NCI-H1105 treated with DMSO at 0.1 percent for 48 hours (cell line): ENCODE measurements at regions not wholly inside any gene's neighbourhood (a gene's known extent, or its start where the extent isn't known, plus 50 kb on each side); places are given as distances from the start of the nearest gene placed in this dataset.
"Not testable (repeated sequence)": the region's sequence is repeated elsewhere in the genome, so short reads cannot be mapped to it uniquely, and the experiment has no call there.

Experiments used
- DNase-seq: peaks from one replicate; lab custom pipeline; 2025; lab: John Stamatoyannopoulos, UW

DNA sequence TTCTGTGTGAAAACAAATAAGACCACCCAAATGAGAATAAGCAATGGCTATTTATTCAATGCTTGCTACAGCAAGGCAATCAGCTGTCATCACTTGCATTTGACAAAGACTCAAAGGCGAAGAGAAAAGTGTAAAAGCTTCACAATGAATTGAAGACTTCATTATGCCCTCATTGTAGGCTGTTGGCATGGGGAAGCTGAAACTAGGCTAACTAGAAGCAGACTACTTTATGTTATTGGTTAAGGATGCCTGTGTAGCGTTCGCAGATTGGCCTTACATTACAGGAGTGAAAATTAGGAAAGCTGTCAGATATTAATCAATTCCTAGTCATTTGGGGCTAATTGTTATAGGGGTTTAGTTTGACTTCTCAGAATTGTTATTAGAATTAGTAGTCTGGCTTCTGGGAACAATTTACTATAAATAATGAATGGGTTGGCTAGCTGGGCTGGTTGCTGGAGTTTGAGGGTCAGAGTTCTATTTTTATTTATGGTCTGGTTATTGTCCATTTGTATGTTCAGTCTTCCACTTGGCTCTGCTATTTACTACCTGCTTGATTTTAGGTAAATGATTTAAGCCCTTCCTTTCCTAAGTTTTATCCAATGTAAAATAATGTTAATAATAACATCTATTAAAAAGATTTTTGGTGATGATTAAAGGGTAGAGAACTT lies 437.2 kb upstream of the SYT4 start:
- DNase-seq = no peak

DNA sequence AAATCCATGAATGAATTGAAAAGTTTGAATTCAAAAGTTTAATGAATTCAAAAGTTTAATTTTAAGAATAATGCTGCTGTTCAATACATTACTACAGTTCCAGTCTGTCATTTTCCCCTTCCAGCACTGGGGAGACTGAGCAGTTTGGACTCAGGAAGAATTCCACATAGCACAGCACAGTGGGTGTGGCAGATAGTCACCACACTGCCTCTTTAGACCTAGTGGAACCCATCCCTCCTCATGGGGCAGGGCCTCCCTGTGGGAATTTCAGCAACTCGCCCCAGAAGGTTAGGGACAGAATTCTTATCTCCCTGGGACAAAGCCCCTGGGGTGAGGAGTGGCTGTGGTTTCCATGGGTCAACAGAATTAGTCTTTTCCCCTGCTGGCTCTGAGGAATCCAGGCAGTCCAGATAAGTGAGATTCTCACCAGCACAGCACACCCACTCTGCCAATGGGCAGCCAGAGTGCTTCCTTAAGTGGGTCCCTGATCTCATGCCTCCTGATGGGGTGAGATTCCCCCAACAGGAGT lies 442.0 kb upstream of the SYT4 start:
- DNase-seq = no peak

DNA sequence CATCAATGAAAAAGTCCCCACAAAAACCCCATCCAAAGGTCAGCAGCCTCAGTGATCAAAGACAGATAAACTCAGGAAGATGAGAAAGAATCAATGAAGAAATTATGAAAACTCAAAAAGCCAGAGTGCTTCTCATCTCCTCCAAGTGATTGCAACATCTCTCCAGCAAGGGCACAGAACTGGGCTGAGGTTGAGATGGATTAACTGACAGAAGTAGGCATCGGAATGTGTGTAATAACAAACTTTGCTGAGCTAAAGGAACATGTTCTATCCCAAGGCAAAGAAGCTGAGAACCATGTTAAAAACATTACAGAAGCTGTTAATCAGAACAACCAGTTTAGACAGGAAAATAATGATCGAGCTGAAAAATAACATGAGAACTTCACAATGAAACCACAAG lies 442.8 kb upstream of the SYT4 start:
- DNase-seq = no peak

DNA sequence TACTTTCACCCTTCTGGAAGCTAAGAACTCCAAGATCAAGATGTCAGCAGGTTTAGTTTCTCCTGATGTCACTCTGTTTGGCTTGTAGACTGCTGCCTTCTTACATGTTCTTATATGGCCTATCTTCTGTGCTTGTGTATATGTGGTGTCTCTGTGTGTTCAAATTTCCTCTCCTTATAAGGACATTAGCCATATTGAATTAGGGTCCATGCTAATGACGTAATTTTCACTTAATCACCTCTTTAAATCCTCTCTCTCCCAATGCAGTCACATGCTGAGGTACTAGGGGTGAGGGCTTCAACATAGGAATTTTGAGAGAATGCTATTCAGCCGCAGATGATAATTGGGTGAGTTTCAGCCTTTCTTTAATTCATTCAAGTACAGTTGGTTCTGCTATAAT lies 458.3 kb upstream of the SYT4 start:
- no peak for DNase-seq

DNA sequence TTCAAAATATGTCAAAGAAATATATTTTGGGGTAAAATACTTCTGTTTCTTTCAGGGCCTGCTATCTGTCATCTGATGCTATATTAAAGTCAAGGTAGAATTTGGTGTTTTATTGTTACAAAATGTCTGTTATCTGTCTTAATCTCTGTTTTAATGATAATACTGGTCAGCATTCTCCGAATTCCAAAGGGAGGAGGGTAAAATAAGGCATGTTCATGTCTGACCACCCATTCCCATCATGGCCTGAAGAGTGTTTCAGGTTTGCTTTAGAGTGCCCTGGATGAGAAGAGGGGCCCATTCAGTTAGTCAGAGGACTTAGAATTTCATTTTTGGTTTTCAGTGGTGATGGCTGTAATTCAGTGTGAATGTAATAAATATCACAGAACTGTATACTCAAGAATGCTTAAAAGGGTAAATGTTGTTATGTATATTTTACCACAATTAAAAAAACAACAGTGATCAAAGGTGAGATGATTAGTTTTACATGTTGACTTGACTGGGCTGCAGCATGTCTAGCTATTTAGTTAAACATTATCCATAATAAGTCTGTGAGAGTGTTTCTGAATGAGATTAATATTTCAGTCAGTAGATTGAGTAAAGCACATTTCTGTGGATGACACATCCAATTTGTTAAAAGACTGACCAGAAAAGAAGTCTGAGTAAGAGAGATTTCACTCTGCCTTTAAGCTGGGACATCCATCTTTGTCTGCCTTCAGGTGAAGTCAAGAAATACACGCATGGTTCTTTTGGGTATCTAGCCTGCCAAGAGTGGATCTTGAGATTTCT lies 467.9 kb upstream of the SYT4 start:
- DNase-seq = no peak

DNA sequence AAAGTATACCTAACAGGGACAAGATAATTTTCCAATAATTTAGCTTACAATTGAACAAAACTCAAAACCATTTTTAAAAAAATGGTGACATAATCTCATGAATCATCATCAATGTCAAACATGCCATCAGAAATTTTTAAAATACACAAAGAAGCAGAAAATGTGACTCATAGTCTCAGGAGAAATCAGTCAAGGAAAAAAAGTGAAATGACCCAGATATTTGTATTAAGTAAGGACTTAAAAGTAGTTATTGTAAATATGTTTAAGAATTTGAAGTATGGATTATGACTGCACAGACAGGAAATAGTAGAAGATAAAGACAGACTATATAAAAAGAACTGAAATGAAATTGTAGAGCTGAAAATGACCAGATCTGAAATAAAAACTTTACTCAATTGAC lies 473.9 kb upstream of the SYT4 start:
- DNase-seq = no peak

DNA sequence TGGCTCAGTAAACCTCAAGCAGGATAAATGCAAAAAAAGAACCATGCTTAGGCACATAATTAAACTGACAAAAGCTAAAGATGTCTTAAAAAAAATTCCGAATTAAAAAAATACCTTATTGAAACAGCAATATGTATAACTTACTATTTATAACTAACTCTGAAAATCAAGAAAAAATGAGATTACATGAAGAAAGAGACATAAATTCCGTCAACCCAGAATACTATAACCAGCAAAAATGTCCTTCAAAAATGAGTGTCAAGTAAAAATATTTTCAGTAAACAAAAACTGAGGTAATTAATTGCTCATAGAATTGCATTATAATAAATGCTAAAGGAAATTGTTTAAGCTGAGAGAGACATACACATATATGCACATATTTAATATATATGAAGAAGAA lies 474.5 kb upstream of the SYT4 start:
- DNase-seq = no peak

DNA sequence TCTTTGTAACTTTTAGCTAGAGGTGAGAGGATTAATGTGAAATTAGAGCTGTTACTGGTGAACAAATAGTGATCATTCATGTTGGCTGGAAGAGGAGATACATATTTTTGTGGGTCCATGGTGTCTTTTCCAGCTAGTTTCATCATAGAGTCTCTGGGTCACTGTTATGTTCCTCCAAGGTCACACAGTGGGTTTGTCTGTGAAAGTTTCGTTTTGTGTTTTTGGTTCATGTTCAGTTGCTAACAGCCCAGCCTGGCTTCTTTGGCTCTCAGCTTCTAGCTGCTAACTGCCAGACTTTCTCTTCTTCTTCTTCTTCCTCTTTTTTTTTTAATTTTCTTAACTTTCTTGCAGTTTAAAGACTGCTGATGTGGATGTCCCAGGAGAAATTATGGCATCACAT lies 480.0 kb upstream of the SYT4 start:
- DNase-seq = no peak

DNA sequence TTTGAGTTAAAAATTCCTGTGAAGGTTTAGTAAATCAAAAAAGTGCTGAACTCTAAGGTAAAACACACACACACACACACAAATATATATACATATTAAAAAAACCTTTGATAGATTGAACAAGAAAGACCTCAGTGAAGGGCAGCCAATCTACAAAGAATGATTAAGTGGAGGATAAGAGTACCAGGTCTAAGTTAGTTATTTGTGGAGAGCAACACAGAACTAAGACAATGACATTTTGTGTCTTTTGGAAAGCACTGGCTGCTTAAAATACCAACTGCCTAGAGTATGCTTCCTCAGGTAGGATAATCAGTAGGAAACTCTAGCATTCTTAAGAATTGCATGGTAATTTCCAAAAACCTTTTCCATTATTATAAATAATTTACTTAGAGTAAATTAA lies 481.4 kb upstream of the SYT4 start:
- DNase-seq = no peak

DNA sequence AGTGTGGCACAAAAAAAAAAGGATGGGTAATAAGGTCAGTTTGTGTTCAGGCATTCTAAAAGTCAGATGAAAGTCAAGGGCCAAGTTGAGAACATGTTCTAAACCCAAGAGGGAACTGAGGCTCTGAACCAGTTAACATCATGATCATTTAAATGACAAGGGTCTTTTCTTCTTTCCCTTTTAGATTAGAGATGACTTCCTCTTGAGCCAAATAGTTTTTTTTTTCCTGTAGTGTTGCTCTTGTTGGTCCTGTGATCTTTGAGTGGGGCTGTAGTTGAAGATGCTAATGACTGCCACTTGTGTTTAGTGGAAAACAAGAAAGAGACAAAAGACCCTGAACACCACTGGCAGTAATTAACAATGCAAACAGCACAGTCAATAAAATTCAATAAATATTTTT lies 482.7 kb upstream of the SYT4 start:
- peak; percentile 60 for DNase-seq

DNA sequence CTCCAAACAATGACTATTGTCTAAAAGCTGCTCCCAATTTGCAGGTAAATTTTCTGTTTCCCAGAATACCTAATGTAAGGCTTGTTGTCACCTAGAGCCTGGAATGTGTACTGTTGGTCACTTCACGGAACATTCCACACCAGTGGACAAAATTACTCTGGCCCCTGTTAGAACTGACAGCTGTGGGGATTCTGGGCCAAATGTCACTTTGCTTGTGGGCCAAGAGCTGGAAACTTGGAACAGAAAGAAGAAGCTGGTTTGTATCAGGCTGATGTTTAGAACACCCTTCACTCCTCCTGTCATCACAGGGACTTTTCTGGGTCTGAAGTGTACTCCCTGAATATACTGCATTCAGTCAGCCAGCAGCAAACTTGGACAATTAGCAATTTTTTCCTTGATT lies 495.6 kb upstream of the SYT4 start:
- DNase-seq = no peak

DNA sequence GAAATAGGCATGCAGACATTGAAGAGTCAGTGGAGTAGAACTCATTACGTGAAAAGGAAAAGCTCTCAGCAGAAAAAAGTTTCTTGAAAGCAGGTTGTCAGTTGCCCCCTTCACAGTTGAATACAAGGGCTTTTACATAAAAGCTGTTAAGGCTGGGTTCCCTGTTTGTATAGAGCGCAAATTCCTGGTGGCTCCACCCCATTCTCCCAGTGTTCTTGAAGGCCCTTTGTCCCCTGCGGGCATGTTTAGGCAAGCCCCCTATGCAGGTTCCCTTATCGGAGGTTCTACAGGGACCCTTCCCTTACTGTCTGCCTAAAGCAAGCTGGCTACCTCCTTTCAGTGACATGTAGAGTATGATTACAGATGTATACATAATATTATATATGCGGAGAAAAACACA lies 497.2 kb upstream of the SYT4 start:
- DNase-seq = no peak

DNA sequence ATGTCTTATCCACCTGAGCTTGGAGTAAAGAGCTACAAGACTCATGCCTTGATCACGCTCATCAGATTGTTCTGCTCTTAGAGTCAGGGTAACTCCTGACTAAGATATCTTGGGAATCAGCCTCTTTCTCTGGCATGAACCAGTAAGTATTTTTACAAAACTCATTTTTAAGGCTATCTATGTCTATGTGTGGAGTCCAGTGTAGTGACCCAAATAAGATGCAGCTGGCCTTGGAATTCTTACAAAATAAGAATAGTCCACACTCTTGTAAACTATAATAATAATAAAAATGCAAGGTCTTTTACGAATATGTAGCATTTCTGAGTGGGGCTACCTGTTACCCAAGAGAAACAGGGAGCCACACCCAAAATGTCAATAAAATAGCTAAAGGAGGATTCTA lies 498.3 kb upstream of the SYT4 start:
- DNase-seq = no peak

DNA sequence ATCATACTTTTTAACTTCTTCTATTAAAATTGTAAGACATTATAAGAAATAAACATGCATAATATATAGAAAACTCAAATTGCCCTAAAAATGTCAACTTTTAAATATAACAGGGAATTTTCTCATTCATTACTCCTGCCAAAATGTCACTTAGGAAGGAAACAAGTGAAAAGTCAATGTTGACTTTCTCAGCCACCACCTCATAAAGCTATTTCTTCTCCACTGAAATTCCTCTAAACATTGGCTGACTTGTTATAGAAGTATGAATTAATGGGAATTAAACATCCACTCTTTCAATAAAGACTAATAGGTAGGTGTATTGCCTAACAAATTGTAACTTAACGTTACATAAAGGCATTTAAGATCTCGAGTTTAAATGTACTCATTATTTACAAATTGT lies 499.7 kb upstream of the SYT4 start:
- DNase-seq = no peak

DNA sequence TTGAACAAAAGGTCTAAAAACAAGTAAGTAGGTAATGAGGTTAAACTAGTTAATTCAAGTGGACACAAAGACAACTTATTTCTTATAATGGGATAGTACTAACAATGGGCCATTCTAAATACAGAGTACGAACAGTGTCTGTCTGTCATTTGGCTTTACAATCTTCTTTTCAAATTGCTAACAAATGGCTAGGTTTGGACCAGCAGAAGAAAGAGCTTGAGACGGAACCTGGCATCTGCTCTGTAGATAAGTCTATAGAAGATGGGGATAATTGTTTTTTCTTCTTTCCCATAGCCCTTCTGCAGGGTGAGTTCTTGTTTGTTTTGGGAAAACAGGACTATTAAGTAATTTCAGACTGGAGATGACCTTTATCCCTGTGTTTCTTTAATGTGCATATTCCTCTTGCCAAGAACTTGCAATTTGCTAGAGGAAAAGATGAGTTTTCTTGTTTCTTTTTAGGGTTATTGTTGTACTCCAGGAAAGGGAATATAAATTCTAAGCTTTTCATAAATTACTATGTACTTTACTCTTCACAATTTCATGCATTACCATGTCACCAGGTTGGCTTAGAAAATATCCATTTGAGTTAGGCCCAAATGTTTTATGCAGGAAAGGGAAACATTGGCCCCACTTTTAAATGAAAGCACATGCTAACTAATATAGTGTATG lies 500.5 kb upstream of the SYT4 start:
- no peak for DNase-seq

DNA sequence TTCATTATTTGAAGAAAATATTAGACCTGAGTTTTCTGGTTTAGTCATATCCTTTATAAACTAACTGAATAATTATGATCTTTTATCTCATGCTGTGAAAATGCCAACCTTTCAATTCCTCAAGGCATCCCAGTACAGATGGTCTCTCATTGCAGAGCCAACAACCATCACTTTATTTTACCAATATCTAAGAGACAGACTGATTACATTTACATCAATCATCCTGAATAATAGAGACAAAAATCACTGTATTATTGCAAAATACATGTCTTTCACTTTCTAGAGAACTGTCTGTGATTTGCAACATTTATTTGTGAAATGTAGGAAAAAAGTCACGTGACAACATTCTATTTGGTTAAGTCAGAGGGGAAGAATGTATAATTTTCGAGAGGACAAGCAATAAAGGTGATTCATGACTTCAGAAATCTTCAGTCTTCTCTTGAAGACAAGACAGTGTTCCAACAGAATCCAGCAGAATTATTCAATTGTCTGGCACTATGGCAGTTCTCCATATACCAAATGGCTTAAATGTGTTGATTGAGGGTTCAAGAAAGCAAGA lies 503.6 kb upstream of the SYT4 start:
- no peak for DNase-seq

DNA sequence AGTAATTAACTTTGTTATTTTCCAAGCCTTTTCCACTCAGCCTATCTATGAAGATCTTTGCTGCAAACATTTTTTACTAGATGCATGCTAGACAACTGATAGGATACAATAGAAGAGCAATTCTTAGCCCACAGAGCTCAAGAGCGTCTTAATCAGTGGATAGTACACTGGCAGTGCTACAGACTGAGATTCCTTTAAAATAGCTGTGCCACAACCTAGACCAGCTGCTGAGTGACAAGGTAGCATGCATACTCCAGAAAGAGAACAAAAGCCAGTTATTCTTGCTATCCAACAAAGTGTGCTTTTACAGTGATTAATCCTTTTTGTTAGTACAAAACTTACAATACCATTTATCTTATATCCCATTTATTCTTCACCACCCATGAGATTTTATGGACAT lies 507.9 kb upstream of the SYT4 start:
- no peak for DNase-seq

DNA sequence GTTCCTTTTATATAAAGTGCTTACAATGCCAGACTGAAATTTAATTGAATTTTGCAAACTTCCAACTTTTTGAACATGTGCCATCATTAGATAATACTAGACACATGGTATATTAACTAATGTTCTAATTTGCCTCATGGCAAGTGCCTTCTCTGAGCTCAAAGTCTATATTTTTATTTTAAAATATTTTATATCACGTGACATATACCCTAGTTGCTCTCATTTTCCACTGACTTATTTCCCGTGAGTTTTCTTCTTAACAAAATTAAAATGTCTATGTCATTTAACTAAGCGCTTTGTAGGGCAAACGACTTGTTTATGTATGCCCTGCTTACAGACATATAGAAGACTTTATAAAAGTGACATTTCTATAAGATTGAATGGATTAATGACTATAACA lies 509.6 kb upstream of the SYT4 start:
- no peak for DNase-seq

DNA sequence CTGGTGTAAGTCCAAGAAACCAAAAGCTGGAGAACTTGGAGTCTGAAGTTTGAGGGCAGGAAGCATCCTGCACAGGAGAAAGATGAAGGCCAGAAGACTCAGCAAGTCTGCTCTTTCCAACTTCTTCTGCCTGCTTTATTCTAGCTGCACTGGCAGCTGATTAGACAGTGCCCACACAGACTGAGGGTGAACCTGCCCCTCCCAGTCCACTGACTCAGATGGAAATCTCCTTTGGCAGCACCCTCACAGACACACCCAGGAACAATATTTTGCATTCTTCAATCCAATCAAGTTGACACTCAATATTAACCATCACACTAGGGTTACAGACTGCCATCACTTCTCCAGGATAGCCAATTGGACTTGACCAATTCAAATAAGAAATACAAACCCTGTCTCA lies 510.4 kb upstream of the SYT4 start:
- DNase-seq = not testable (repeated sequence)

DNA sequence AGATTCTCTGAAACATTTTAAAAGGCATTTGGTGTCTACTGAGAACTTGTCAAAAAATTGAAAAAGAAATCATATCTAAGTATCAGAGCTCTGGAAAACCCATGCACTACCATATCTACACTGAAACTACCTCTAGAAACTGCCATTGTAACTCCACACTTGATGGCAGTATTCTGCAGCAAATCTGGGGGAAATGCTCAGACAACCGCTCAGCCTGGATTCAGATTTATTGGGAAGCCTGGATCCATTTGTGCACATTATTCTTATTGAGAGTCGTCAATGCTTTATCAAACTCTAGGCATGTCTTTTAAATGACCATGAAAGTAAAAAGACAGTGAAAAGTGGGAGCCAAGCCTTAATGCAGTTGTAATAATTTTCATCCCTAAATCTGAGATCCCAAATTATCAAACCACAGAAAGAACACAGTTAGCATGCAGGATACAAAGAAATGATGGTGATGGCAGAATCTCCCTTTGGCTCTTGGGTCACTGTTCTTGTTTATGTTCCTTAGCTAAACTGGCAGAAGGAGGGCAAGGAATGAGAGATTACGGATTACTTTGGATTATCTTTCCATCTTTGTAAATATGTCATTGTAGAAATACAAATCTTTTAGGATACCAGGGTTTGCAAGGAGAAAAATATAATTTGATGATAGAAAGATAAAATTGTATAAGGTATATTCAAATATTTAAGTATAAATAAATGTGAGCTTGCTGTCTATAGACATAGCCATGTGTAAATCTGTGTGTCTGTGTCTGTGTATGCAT lies 512.1 kb upstream of the SYT4 start:
- DNase-seq = peak; percentile 37

DNA sequence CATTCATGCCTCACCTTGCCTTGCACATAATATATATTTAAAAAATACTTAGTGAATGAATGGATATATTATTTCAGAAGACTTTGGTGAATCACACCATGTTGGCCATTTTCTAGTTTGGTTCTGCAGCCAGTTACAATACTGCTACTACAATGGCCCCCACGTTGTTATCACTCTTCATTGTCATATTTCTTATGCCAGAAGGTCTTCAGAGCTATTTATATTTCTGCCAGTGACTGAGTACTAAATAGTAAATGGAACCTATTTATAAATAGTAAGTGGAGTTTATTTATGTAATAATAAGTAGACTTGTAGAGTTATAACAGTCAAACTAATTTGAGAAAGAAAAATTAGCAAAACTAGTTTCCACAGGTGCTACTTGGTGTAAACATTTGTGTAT lies 516.6 kb upstream of the SYT4 start:
- DNase-seq = no peak

DNA sequence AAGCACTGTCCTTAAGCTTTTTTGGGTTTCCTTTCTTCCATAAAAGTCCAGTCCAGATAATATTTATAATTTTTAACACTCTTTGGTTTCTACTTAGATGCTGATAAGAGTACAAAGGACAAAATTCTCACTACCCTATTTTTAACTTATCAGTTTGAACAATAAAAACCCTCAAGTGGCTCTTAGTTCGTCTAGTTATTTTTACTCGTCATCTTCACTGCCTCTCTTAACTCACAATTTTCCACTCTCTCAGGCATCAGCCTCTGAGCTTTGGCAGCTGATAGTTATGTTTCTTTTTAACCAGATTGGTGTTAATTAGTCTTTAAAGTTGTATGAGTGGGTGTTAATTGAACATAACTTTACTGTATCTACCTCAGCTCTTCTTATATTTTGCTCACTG lies 517.1 kb upstream of the SYT4 start:
- DNase-seq = no peak
